Skeletal muscle tissue (tissue), 4 donors: ENCODE measurements at regions not wholly inside any gene's neighbourhood (a gene's known extent, or its start where the extent isn't known, plus 50 kb on each side); places are given as distances from the start of the nearest gene placed in this dataset. TPM values are rescaled to one million over a fixed set of nuclear protein-coding genes. Genes with fewer than 3 reads are reported as not detected.

Source experiments
- H3K27ac ChIP-seq: one replicate; pipeline ENCODE4 v1.7.0; 2013; ENCODE audit warnings: mild to moderate bottlenecking, low read depth, low read length, inconsistent platforms
- H3K27me3 ChIP-seq, 3 donors: one replicate each; pipeline ENCODE4 v1.7.0; 2013; ENCODE audit warnings: low read length in 3 of 3; ENCODE audit not compliant: control insufficient read depth in 3 of 3, insufficient read depth in 3 of 3
- H3K36me3 ChIP-seq, 3 donors: one replicate each; pipeline ENCODE4 v1.7.0; 2013; ENCODE audit warnings: low read length in 3 of 3; ENCODE audit not compliant: control insufficient read depth in 3 of 3, insufficient read depth in 3 of 3
- H3K4me1 ChIP-seq, 3 donors: one replicate each; pipeline ENCODE4 v1.7.0; 2013; ENCODE audit warnings: low read length in 3 of 3, mild to moderate bottlenecking in 3 of 3; ENCODE audit not compliant: control insufficient read depth in 3 of 3, insufficient read depth in 3 of 3
- H3K4me3 ChIP-seq, 3 donors: one replicate each; pipeline ENCODE4 v1.7.0; 2013; ENCODE audit warnings: low read length in 3 of 3
- H3K9ac ChIP-seq, 3 donors: one replicate each; pipeline ENCODE4 v1.7.0; 2013; ENCODE audit warnings: low read length in 3 of 3, mild to moderate bottlenecking in 3 of 3, moderate library complexity in 2 of 3, low read depth in 1 of 3
- H3K9me3 ChIP-seq, 3 donors: one replicate each; pipeline ENCODE4 v1.7.0; 2013; ENCODE audit warnings: low read length in 3 of 3; ENCODE audit not compliant: control insufficient read depth in 3 of 3
- small RNA-seq: library from RNA; depleted of rRNA; stranded (forward); fragments of <200 nt; gene quantifications from one replicate; pipeline ENCODE3, GENCODE V24; 2014
- donor health status: Osteomylitis.

GRCh38 chr10:65846541-65846940, 1079.3 kb upstream of the LRRTM3 start:
- Histone ChIP-seq H3K9ac (no peak overlapping the region), H3K27me3 (no peaks in the 10 kb centered on the region), H3K36me3 (no peaks in the 10 kb centered on the region), H3K27ac (no peak overlapping the region), H3K4me1 (no peaks in the 10 kb centered on the region), H3K4me3 (no peak overlapping the region), H3K9me3 (no peaks in the 10 kb centered on the region)

- no peak overlapping the region for H3K27ac ChIP-seq
- no peaks in the 10 kb centered on the region for H3K4me1 ChIP-seq
Observed at GRCh38 chr10:65846949-65847348, 1078.9 kb upstream of the LRRTM3 start.

GRCh38 chr10:65847436-65848230, 1078.2 kb upstream of the LRRTM3 start:
- H3K27ac ChIP-seq: no peak overlapping the region
- H3K36me3 ChIP-seq: no peaks in the 10 kb centered on the region
- no peak overlapping the region for H3K4me3 ChIP-seq
- H3K9ac ChIP-seq: no peak overlapping the region
- H3K4me1 ChIP-seq: no peaks in the 10 kb centered on the region
- H3K9me3 ChIP-seq: no peaks in the 10 kb centered on the region
- H3K27me3 ChIP-seq: no peaks in the 10 kb centered on the region

More at GRCh38 chr10:65846949-65847348, 1078.9 kb upstream of the LRRTM3 start:
- Histone ChIP-seq H3K36me3 (no peaks in the 10 kb centered on the region), H3K27me3 (no peaks in the 10 kb centered on the region), H3K9me3 (no peaks in the 10 kb centered on the region), H3K4me3 (no peak overlapping the region), H3K9ac (no peak overlapping the region)

- Histone ChIP-seq H3K4me1 (no peaks in the 10 kb centered on the region), H3K27ac (no peak overlapping the region), H3K9me3 (no peaks in the 10 kb centered on the region), H3K4me3 (no peak overlapping the region), H3K9ac (no peak overlapping the region), H3K27me3 (no peaks in the 10 kb centered on the region), H3K36me3 (no peaks in the 10 kb centered on the region)
Observed at GRCh38 chr10:65858841-65859240, 1067.0 kb upstream of the LRRTM3 start.

- Histone ChIP-seq H3K36me3 (no peaks in the 10 kb centered on the region), H3K27ac (no peak overlapping the region), H3K4me3 (no peak overlapping the region), H3K9ac (no peak overlapping the region), H3K9me3 (no peaks in the 10 kb centered on the region), H3K4me1 (no peaks in the 10 kb centered on the region), H3K27me3 (no peaks in the 10 kb centered on the region)
Observed at GRCh38 chr10:65861249-65861648, 1064.6 kb upstream of the LRRTM3 start.

Small RNAs in the stretch of these regions (small RNA-seq; reads per million reads assigned to genes)
- not detected for gene CYP2C61P
